ENCODE measurements at regions not wholly inside any gene's neighbourhood (a gene's known extent, or its start where the extent isn't known, plus 50 kb on each side); places are given as distances from the start of the nearest gene placed in this dataset.
A peak's percentile ranks its signal among the peaks of the same experiment; 100 is the strongest.

- H3K4me1 ChIP-seq (ENCODE audit: control insufficient read depth in 2 of 2, insufficient read depth in 2 of 2, low read length in 2 of 2) = no peaks in the 10 kb centered on the region
- intact Hi-C loops (cut with micrococcal nuclease) = no loop called here
- no peaks in the 10 kb centered on the region for H4K20me1 ChIP-seq (ENCODE audit: control insufficient read depth, insufficient read depth, low read length, poor library complexity, severe bottlenecking)
- no peak overlapping the region for H3K27ac ChIP-seq (ENCODE audit: low read length in 2 of 2)
- WGBS (ENCODE audit: insufficient coverage) = 100% methylated on average over 2 of the region's 7 CpGs
- DNase-seq = no peak
- H3K79me2 ChIP-seq (ENCODE audit: control insufficient read depth, insufficient read depth, low read length) = no peaks in the 10 kb centered on the region
- Mint-ChIP-seq H3K9me3 (ENCODE audit: insufficient read depth) (no peaks in the 10 kb centered on the region), H3K4me1 (no peaks in the 10 kb centered on the region), H3K27ac (no peak overlapping the region), H3K27me3 (no peaks in the 10 kb centered on the region), H3K4me3 (no peak overlapping the region)
- CTCF ChIA-PET = no interaction called here
- no peak overlapping the region for H3K4me3 ChIP-seq (ENCODE audit: control extremely low read depth in 1 of 5, extremely low read depth in 1 of 5, insufficient read depth in 1 of 5, low read depth in 2 of 5, low read length in 4 of 5)
- no peaks in the 10 kb centered on the region for H3K9me3 ChIP-seq (ENCODE audit: control extremely low read depth in 1 of 3, control insufficient read depth in 2 of 3, insufficient read depth in 1 of 3, low read length in 2 of 3)
- TF ChIP-seq EZH2 (IDR thresholded peaks at IDR 0.05; ENCODE audit: borderline replicate concordance, insufficient read depth, low read depth, low read length, poor library complexity, severe bottlenecking) (no peak), CTCF (IDR thresholded peaks at IDR 0.05) (no peak)
- H3K4me2 ChIP-seq (replicated peaks; ENCODE audit: low read depth, low read length, poor library complexity, severe bottlenecking) = no peak overlapping the region
- H3K27me3 ChIP-seq (replicated peaks in 1 of 4; ENCODE audit: control extremely low read depth in 1 of 4, control insufficient read depth in 3 of 4, insufficient read depth in 4 of 4, low read length in 3 of 4) = no peaks in the 10 kb centered on the region
- no peak overlapping the region for H3K9ac ChIP-seq (ENCODE audit: low read length)
- H3K36me3 ChIP-seq (replicated peaks in 1 of 2; ENCODE audit: control extremely low read depth in 1 of 2, control insufficient read depth in 1 of 2, extremely low read depth in 1 of 2, insufficient read depth in 2 of 2, low read length in 1 of 2) = no peaks in the 10 kb centered on the region
- POLR2A ChIA-PET = no interaction called here
- no peak for ATAC-seq (ENCODE audit: low read depth)
- peak overlapping the region; percentile 32 for H2AFZ ChIP-seq (ENCODE audit: insufficient read depth, low read depth, low read length, poor library complexity, severe bottlenecking)
Observed at GRCh38 chr5:165622864-165623536, 2117.6 kb downstream of the MAT2B start.

- Histone ChIP-seq H3K27ac (ENCODE audit: low read length in 2 of 2) (no peak overlapping the region), H2AFZ (ENCODE audit: insufficient read depth, low read depth, low read length, poor library complexity, severe bottlenecking) (no peak overlapping the region), H3K9ac (ENCODE audit: low read length) (no peak overlapping the region), H3K79me2 (ENCODE audit: control insufficient read depth, insufficient read depth, low read length) (no peaks in the 10 kb centered on the region), H3K4me3 (ENCODE audit: control extremely low read depth in 1 of 5, extremely low read depth in 1 of 5, insufficient read depth in 1 of 5, low read depth in 2 of 5, low read length in 4 of 5) (no peak overlapping the region), H3K9me3 (ENCODE audit: control extremely low read depth in 1 of 3, control insufficient read depth in 2 of 3, insufficient read depth in 1 of 3, low read length in 2 of 3) (no peaks in the 10 kb centered on the region), H3K4me2 (replicated peaks; ENCODE audit: low read depth, low read length, poor library complexity, severe bottlenecking) (no peak overlapping the region), H4K20me1 (ENCODE audit: control insufficient read depth, insufficient read depth, low read length, poor library complexity, severe bottlenecking) (no peaks in the 10 kb centered on the region), H3K27me3 (replicated peaks in 1 of 4; ENCODE audit: control extremely low read depth in 1 of 4, control insufficient read depth in 3 of 4, insufficient read depth in 4 of 4, low read length in 3 of 4) (no peaks in the 10 kb centered on the region), H3K36me3 (replicated peaks in 1 of 2; ENCODE audit: control extremely low read depth in 1 of 2, control insufficient read depth in 1 of 2, extremely low read depth in 1 of 2, insufficient read depth in 2 of 2, low read length in 1 of 2) (no peaks in the 10 kb centered on the region), H3K4me1 (ENCODE audit: control insufficient read depth in 2 of 2, insufficient read depth in 2 of 2, low read length in 2 of 2) (no peaks in the 10 kb centered on the region)
- Mint-ChIP-seq H3K4me3 (no peak overlapping the region), H3K4me1 (no peaks in the 10 kb centered on the region), H3K27ac (no peak overlapping the region), H3K27me3 (no peaks in the 10 kb centered on the region), H3K9me3 (ENCODE audit: insufficient read depth) (no peaks in the 10 kb centered on the region)
- TF ChIP-seq EZH2 (IDR thresholded peaks at IDR 0.05; ENCODE audit: borderline replicate concordance, insufficient read depth, low read depth, low read length, poor library complexity, severe bottlenecking) = no peak
- TF ChIP-seq CTCF (IDR thresholded peaks at IDR 0.05) = no peak
- CTCF ChIA-PET = no interaction called here
- 78% methylated on average over 5 of the region's 8 CpGs for WGBS (ENCODE audit: insufficient coverage)
- intact Hi-C loops (cut with micrococcal nuclease) = no loop called here
- POLR2A ChIA-PET = no interaction called here
- no peak for ATAC-seq (ENCODE audit: low read depth)
- DNase-seq = no peak
Observed at GRCh38 chr5:165624166-165624946, 2118.9 kb downstream of the MAT2B start.
